RWPE2 (cell line): ENCODE measurements at regions not wholly inside any gene's neighbourhood (a gene's known extent, or its start where the extent isn't known, plus 50 kb on each side); places are given as distances from the start of the nearest gene placed in this dataset.
A peak's percentile ranks its signal among the peaks of the same experiment; 100 is the strongest.

Experiments
- ATAC-seq: fragments of 200-7000 bp; cut with Tn5 transposase; 3 replicates; pipeline ENCODE4 v1.9.1; 2021; ENCODE audit warnings: low read depth
- DNase-seq: peaks from one replicate; pipeline ENCODE4 v3.0.0-alpha.2; 2020; ENCODE audit warnings: low spot score
- H3K27ac ChIP-seq: fragments of 450-650 bp; 2 replicates; pipeline ENCODE4 v1.5.1; 2017; ENCODE audit warnings: mild to moderate bottlenecking; ENCODE audit not compliant: poor library complexity, severe bottlenecking
- H3K27me3 ChIP-seq: fragments of 250-450 bp; sonication (Bioruptor Pico); 2 replicates; pipeline ENCODE4 v1.5.1; 2021; ENCODE audit warnings: mild to moderate bottlenecking, moderate library complexity; ENCODE audit not compliant: insufficient read depth, poor library complexity, severe bottlenecking
- H3K36me3 ChIP-seq: fragments of 250-450 bp; sonication (Bioruptor Pico); 2 replicates; pipeline ENCODE4 v1.5.1; 2020; ENCODE audit warnings: low read depth, mild to moderate bottlenecking, moderate library complexity
- H3K4me1 ChIP-seq: fragments of 250-450 bp; sonication (Bioruptor Pico); 2 replicates; pipeline ENCODE4 v1.5.1; 2021; ENCODE audit warnings: mild to moderate bottlenecking, moderate library complexity; ENCODE audit not compliant: insufficient read depth, poor library complexity, severe bottlenecking
- H3K4me3 ChIP-seq: fragments of 250-450 bp; sonication (Bioruptor Pico); 2 replicates; pipeline ENCODE4 v1.5.1; 2021; ENCODE audit warnings: mild to moderate bottlenecking, moderate library complexity; ENCODE audit not compliant: severe bottlenecking
- H3K9me3 ChIP-seq: fragments of 250-450 bp; sonication (Bioruptor Pico); 2 replicates; pipeline ENCODE4 v1.5.1; 2021; ENCODE audit warnings: mild to moderate bottlenecking, moderate library complexity; ENCODE audit not compliant: severe bottlenecking
- CTCF ChIP-seq: fragments of 450-650 bp; IDR thresholded peaks from one replicate; pipeline ENCODE4 v1.5.1; 2017; ENCODE audit warnings: mild to moderate bottlenecking, moderate library complexity; ENCODE audit not compliant: poor library complexity, severe bottlenecking

- TF ChIP-seq CTCF = no peak
- Histone ChIP-seq H3K4me3 (no peak overlapping the region), H3K27me3 (no peaks in the 10 kb centered on the region), H3K27ac (peak overlapping the region; percentile 100), H3K4me1 (peaks cover 40% of the 10 kb centered on the region), H3K36me3 (no peaks in the 10 kb centered on the region), H3K9me3 (no peaks in the 10 kb centered on the region)
- DNase-seq = peak; percentile 67
- no peak for ATAC-seq
These were observed 126.2 kb downstream of the ASB7 start for GRCh38 chr15:100728371-100729201.

GRCh38 chr15:100729461-100729860, 127.1 kb downstream of the ASB7 start:
- no peaks in the 10 kb centered on the region for H3K9me3 ChIP-seq
- H3K27ac ChIP-seq = peak overlapping the region; percentile 100
- H3K4me3 ChIP-seq = no peak overlapping the region
- H3K36me3 ChIP-seq = no peaks in the 10 kb centered on the region
- no peak for ATAC-seq
- peaks cover 41% of the 10 kb centered on the region for H3K4me1 ChIP-seq
- no peak for TF ChIP-seq CTCF
- no peaks in the 10 kb centered on the region for H3K27me3 ChIP-seq
- DNase-seq = no peak

- no peak for ATAC-seq
- Histone ChIP-seq H3K4me3 (no peak overlapping the region), H3K36me3 (no peaks in the 10 kb centered on the region), H3K27me3 (no peaks in the 10 kb centered on the region), H3K9me3 (no peaks in the 10 kb centered on the region), H3K4me1 (peaks cover 39% of the 10 kb centered on the region), H3K27ac (no peak overlapping the region)
- no peak for TF ChIP-seq CTCF
- DNase-seq = no peak
These were observed 127.7 kb downstream of the ASB7 start for GRCh38 chr15:100730129-100730528.

GRCh38 chr15:100730655-100731266, 128.4 kb downstream of the ASB7 start:
- H3K27me3 ChIP-seq = no peaks in the 10 kb centered on the region
- no peaks in the 10 kb centered on the region for H3K36me3 ChIP-seq
- no peaks in the 10 kb centered on the region for H3K9me3 ChIP-seq
- TF ChIP-seq CTCF = no peak
- DNase-seq = no peak
- ATAC-seq = no peak
- H3K4me3 ChIP-seq = no peak overlapping the region
- H3K27ac ChIP-seq = no peak overlapping the region
- peaks cover 37% of the 10 kb centered on the region for H3K4me1 ChIP-seq
